ENCODE measurements at regions not wholly inside any gene's neighbourhood (a gene's known extent, or its start where the extent isn't known, plus 50 kb on each side); places are given as distances from the start of the nearest gene placed in this dataset.

DNA sequence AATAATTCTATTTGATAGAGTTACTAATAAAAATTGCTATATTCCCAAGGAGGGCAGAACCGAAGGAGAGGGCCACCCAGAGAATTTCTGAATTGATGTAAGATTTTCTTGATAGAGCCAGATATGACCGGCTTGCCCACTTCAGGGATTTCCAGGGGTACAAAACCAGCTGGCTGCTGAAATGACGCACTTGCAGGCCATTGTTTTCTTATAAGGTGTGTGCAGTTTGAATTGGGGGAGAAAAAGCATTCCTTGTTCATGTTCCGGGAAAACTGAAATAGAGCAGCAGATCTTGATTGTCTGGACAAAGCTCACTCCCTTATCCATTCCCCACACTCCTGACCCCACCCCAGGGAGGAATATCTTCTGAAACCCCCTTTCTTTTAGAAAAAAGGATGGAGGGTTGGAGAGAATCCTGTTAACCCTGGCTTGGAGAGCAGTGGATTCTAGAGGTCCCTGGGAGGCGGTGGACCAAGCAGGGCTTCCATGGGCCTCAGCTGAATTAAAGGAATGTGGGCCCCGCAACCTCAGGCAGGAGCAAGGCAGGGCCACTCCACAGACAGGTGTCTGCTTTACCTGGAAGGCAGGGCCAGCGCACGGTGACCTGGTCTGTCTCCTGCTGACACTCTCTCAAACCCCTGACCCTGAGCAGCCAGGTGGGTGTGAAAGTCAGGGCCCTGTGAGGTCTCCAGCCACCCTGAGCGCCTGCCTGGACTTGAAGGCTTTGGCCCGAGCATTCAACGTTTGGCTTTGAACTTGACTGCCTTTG is 96.4 kb downstream of the TMEM170B start:
- Histone ChIP-seq H3K4me3 (no peak overlapping the region), H3K27me3 (no peaks in the 10 kb centered on the region), H2AFZ (no peak overlapping the region), H3K9me3 (ENCODE audit: low read depth) (no peaks in the 10 kb centered on the region), H3K4me2 (no peak overlapping the region), H3K9me2 (replicated peaks; ENCODE audit: insufficient read depth) (no peaks in the 10 kb centered on the region), H3K79me2 (no peaks in the 10 kb centered on the region), H3K36me3 (replicated peaks; ENCODE audit: insufficient read depth, low read depth) (no peaks in the 10 kb centered on the region), H3K27ac (peak overlapping the region; percentile 61), H4K20me1 (ENCODE audit: insufficient read depth, poor library complexity, severe bottlenecking) (no peaks in the 10 kb centered on the region), H3K4me1 (ENCODE audit: insufficient read depth) (peaks cover 3% of the 10 kb centered on the region)
- 82% methylated on average over 11 of the region's 11 CpGs for WGBS (ENCODE audit: low lambda C conversion rate, missing lambda C conversion rate)
- TF ChIP-seq EZH2 (IDR thresholded peaks at IDR 0.05; ENCODE audit: borderline replicate concordance), result no peak
- TF ChIP-seq EZH2phosphoT487 (IDR thresholded peaks at IDR 0.05; ENCODE audit: low read depth, severe bottlenecking, unreplicated experiment), result no peak
- TF ChIP-seq, protein P1, sequence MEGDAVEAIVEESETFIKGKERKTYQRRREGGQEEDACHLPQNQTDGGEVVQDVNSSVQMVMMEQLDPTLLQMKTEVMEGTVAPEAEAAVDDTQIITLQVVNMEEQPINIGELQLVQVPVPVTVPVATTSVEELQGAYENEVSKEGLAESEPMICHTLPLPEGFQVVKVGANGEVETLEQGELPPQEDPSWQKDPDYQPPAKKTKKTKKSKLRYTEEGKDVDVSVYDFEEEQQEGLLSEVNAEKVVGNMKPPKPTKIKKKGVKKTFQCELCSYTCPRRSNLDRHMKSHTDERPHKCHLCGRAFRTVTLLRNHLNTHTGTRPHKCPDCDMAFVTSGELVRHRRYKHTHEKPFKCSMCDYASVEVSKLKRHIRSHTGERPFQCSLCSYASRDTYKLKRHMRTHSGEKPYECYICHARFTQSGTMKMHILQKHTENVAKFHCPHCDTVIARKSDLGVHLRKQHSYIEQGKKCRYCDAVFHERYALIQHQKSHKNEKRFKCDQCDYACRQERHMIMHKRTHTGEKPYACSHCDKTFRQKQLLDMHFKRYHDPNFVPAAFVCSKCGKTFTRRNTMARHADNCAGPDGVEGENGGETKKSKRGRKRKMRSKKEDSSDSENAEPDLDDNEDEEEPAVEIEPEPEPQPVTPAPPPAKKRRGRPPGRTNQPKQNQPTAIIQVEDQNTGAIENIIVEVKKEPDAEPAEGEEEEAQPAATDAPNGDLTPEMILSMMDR (IDR thresholded peaks at IDR 0.05; ENCODE audit: poor library complexity), result no peak
- no peak for DNase-seq (ENCODE audit: low spot score)

DNA sequence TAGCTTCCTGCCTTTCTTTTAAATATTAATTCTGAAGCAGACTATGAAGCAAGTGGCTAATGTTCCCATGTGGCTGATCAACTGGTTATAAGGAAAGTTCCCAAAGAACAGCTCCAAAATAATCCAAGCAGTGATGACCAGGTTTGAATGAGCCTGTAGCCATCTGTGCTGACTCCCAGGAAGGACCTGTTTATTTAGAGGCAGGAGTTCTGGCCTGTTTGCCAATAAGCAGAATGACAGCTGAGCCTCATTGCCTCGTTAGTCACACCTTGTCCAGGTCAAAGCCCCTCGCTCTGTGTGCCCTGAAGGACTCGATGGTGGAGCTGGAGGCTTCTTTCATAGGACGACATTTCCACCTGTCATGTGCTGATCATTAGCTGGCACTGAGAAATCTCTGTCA is 97.4 kb downstream of the TMEM170B start:
- 83% methylated on average over 4 of the region's 4 CpGs for WGBS (ENCODE audit: low lambda C conversion rate, missing lambda C conversion rate)
- Histone ChIP-seq H3K27me3 (no peaks in the 10 kb centered on the region), H3K9me2 (replicated peaks; ENCODE audit: insufficient read depth) (no peaks in the 10 kb centered on the region), H4K20me1 (ENCODE audit: insufficient read depth, poor library complexity, severe bottlenecking) (no peaks in the 10 kb centered on the region), H3K4me3 (no peak overlapping the region), H3K27ac (no peak overlapping the region), H3K4me2 (no peak overlapping the region), H2AFZ (no peak overlapping the region), H3K36me3 (replicated peaks; ENCODE audit: insufficient read depth, low read depth) (no peaks in the 10 kb centered on the region), H3K9me3 (ENCODE audit: low read depth) (no peaks in the 10 kb centered on the region), H3K79me2 (no peaks in the 10 kb centered on the region), H3K4me1 (ENCODE audit: insufficient read depth) (peaks cover 3% of the 10 kb centered on the region)
- TF ChIP-seq EZH2 (IDR thresholded peaks at IDR 0.05; ENCODE audit: borderline replicate concordance) (no peak), EZH2phosphoT487 (IDR thresholded peaks at IDR 0.05; ENCODE audit: low read depth, severe bottlenecking, unreplicated experiment) (no peak)
- TF ChIP-seq, protein P1 (IDR thresholded peaks at IDR 0.05; ENCODE audit: poor library complexity), result no peak
- no peak for DNase-seq (ENCODE audit: low spot score)

DNA sequence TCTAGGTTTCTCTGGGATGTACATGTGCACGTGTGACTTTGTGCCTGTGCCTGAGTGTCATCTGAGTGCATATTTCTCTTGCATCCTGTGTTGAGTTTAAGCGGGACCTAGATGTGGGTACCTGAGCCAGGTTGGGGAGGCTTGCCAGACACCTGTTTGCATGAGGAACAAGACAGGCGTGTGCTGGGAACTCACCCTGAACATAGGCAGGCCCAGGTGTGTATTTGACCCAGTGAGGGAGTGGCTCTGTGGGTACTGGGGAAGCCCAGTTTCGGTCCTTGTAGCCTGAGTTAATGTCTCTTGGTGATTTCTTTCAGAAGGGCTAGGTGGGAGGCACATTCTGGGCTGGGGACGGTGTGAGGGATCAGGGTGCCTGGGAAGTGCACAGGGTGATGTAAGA is 98.6 kb downstream of the TMEM170B start:
- Histone ChIP-seq H3K27me3 (no peaks in the 10 kb centered on the region), H3K4me2 (no peak overlapping the region), H3K4me3 (no peak overlapping the region), H3K27ac (no peak overlapping the region), H4K20me1 (ENCODE audit: insufficient read depth, poor library complexity, severe bottlenecking) (no peaks in the 10 kb centered on the region), H3K9me2 (replicated peaks; ENCODE audit: insufficient read depth) (no peaks in the 10 kb centered on the region), H3K4me1 (ENCODE audit: insufficient read depth) (peaks cover 3% of the 10 kb centered on the region), H3K9me3 (ENCODE audit: low read depth) (no peaks in the 10 kb centered on the region), H2AFZ (no peak overlapping the region), H3K36me3 (replicated peaks; ENCODE audit: insufficient read depth, low read depth) (no peaks in the 10 kb centered on the region), H3K79me2 (no peaks in the 10 kb centered on the region)
- 86% methylated on average over 5 of the region's 5 CpGs for WGBS (ENCODE audit: low lambda C conversion rate, missing lambda C conversion rate)
- DNase-seq (ENCODE audit: low spot score), result no peak
- TF ChIP-seq, protein P1 (IDR thresholded peaks at IDR 0.05; ENCODE audit: poor library complexity), result no peak
- TF ChIP-seq EZH2phosphoT487 (IDR thresholded peaks at IDR 0.05; ENCODE audit: low read depth, severe bottlenecking, unreplicated experiment) (no peak), EZH2 (IDR thresholded peaks at IDR 0.05; ENCODE audit: borderline replicate concordance) (no peak)
